Activated naive CD8-positive, alpha-beta T cell treated with anti-CD3 and anti-CD28 coated beads, Interleukin-2, amount 50 U/mL, for 16 hours (primary cell): ENCODE measurements at regions not wholly inside any gene's neighbourhood (a gene's known extent, or its start where the extent isn't known, plus 50 kb on each side); places are given as distances from the start of the nearest gene placed in this dataset.
"Not testable (repeated sequence)": the region's sequence is repeated elsewhere in the genome, so short reads cannot be mapped to it uniquely, and the experiment has no call there.

Experiments
- DNase-seq: peaks from one replicate; pipeline ENCODE4 v3.0.0-alpha.2; 2020; ENCODE audit warnings: low read depth, low spot score

GRCh38 chr20:53721445-53721963 is 127.9 kb upstream of the ZNF217 start:
- not testable (repeated sequence) for DNase-seq

DNA sequence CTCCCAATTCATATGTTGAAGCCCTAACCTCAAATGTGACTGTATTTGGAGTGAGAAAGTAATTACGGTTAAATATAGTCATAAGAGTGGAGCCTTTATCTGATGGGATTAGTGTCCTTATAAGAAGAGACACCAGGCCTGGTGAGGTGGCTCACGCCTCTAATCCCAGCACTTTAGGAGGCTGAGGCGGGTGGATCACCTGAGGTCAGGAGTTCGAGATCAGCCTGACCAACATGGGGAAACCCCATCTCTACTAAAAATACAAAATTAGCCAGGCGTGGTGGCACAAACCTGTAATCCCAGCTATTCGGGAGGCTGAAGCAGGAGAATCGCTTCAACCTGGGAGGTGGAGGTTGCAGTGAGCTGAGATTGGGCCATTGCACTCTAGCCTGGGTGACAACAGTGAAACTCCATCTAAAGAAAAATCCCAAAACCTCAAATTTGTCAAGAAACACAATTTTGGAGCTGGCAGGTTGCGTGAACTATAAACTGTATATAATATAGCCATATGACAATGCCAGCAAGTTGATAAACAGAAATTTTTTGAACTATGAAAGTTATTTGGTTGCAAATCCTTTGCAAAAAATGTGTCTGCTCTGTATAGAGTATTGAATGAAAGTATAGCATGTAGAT is 125.6 kb upstream of the ZNF217 start:
- not testable (repeated sequence) for DNase-seq

- DNase-seq: no peak
These were observed 124.7 kb upstream of the ZNF217 start for GRCh38 chr20:53718142-53719021.

DNA sequence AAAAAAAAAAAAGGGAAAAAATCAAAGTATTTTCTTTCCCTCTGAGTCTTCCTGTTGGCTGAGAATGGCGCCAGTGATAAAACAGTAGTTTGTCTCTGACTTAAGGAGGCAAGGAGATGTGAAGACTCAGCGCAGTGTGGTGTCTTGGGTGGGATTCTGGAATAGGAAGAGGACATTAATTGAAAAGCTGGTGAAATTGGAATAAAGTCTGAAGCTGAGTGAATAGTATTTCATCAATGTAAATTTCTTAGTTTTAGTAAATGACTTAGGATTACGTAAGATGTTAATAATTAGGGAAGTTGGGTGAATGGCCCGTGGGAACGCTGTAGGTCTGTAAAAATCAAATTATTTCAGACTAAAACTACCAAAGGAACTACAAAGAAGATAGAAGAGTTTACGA is 122.8 kb upstream of the ZNF217 start:
- no peak for DNase-seq

GRCh38 chr20:53714524-53714923 is 120.9 kb upstream of the ZNF217 start:
- DNase-seq: no peak

DNA sequence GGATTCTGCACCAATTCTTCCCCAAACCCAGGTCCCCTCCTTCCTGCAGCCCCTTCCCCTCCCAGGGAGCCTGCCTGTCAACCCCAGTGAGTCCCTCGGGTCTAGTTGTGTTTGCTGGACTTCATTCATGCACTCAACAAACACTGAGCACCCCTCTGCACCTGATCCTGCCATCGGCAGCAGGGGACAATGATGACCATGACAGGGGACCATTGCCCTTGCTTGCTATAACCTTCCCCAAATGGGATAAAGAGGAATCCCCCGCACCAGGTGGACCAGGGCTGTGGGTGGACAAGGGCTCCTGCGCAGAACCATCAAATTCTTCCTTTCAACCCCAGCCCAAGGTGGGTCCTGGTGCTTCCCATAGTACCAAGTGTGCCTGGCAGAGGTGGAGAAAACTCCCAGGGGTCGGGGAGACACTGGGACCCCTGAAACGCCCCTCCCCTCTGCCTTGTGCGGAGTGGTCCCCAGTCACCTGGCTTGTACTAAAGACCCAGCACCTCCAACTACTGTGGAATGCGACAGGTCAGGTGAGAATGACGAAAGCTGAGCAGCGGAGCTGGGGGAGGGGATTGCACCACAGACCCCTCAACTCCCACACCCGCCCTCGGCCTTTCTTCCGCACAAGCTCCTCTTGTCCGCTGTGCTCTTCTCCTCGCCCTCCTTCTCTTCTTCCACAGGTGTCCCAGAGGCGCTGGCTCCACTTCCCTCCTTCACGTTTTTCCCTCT is 119.9 kb upstream of the ZNF217 start:
- DNase-seq: no peak

GRCh38 chr20:53712212-53712977 is 118.8 kb upstream of the ZNF217 start:
- no peak for DNase-seq

- DNase-seq: no peak
These were observed 117.9 kb upstream of the ZNF217 start for GRCh38 chr20:53711333-53712211.

DNA sequence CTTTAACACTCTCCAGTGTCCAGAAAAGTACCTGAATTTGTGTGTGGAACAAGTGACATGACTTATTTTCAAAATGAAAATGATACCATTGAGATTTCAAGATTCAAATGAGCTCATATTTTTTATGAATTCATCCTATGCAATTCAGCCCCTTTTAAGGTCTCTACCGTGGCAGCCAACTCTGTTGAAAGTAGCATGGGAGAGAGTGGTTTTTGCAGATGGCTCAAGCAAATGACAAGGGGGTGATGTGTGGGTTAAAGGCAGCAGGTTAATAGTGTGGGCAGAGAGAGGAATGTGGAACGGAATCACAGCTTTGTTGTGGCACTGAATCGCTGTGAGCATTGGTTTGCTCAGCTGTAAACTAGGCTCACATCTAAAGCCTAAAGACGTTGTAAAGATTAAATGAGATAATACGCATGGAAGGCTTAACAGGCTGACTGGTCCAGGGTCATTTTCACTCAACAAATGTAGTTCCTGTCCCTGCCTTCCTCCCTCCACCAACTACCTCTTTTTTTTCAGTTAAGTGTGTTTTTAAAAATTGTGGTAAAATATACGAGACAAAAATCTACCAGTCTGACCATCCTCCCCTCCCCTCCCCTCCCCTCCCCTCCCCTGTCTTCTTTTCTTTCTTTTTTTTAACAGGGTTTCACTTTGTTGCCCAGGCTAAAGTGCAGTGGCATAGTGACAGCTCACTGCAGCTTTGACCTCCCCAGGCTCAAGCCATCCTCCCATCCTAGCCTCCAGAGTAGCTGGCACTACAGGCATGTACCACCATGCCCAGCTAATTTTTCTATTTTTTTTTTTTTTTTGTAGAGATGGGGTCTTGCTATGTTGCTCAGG is 114.7 kb upstream of the ZNF217 start:
- peak; percentile 39 for DNase-seq

DNA sequence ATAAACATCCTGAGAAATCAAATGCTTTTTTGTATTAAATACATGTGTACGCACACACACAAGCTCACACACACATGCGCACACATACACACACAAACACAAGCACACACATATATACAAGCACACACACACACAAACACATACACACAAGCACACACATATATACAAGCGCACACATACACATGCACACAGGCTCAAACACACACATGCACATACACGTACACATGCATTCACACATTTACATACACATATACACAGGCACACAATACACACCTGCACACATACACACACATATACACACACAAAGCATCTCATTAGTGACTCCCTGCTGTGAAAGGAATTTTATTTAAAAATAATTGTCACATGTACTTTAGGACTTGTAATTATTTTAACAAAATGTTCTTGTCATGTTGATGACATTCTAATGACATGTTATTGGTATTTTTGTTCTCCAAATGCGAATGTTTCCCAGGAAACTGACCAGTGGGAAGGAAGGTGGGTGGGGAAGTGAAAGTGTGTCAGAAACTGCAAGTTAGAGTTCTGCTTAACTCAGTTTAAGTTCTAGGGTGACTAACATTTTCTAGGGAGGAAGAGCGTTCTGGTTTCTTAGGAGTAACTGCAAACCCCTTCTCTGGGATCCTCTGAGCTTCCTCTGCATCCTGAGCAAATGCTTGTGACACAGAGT is 113.9 kb upstream of the ZNF217 start:
- DNase-seq: no peak

DNA sequence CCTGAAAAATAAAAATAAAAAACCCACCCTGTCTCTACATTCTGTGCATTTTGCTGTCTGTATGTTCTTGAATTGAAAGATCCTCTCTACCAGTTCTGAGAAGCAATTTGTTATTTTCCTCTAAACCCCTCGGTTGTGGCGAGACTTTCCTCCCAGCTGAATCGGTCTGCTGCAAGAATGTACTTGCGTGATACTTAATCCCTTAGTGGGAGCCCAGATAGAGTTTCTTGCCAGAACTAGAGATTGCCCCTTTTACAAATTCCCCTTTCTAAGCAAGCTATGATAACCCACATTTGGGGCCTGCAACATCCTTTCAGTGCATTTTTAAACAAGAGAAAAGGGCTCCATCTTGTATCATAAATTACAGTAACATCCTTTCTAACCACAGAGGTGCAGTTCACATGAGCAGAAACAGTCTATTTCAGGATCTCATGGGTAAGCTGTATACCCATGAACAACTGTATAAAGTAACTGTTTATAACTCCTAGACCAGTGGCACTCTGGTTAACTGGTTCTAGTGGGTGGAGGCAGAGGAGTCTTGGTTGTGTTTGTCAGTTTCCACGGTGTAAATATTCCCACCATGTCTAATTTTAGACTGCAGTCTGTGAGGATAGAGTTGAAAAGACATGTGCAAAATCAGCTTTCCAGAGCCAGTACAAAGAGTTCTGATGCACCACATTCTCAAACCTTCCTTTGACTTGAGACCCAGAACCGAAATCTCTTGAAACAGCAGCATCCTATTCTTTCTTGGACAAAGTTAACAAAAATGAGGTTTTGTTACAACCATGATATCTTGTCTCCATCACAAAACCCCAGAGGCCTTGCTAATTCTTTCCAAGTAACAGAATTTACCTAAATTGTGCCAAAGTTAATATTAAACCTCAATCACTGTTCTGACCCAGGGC is 113.1 kb upstream of the ZNF217 start:
- DNase-seq: no peak

- DNase-seq: no peak
These were observed 112.4 kb upstream of the ZNF217 start for GRCh38 chr20:53706008-53706465.

DNA sequence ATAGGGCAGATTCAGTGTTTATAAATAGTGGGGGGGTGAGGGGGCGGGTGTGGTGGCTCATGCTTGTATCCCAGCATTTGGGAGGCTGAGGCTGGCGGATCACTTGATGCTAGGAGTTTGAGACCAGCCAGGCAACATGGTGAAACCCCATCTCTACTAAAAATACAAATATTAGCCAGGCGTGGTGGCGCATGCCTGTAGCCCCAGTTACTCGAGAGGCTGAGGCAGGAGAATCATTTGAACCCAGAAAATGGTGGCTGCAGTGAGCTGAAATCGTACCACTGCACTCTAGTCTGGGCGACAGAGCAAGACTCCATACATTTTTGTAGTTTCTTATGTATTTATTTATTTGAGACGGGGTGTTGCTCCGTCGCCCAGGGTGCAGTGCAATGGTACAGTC is 109.0 kb upstream of the ZNF217 start:
- DNase-seq: no peak

GRCh38 chr20:53699906-53700305 is 106.3 kb upstream of the ZNF217 start:
- no peak for DNase-seq

- no peak for DNase-seq
These were observed 105.5 kb upstream of the ZNF217 start for GRCh38 chr20:53699085-53699674.

DNA sequence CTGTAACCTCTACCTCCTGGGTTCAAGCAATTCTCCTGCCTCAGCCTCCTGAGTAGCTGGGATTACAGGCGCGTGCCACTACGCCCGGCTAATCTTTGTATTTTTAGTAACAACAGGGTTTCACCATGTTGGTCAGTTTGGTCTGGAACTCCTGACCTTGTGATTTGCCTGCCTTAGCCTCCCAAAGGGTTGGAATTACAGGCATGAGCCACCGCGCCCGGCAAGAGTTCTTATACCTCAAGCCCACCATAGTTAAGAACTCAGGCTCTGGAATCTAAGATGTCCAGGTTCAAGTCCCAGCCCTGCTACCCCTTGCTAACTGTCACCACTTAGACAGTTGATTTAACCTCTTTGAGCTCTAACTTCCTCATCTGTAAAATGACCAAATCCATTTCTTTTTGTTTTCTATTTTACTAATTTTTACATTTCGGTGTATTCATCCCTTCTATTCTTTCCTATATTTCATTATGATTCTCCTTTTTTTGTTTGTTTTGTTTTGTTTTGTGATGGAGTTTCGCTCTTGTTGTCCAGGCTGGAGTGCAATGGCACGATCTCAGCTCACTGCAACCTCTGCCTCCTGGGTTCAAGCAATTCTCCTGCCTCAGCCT is 104.8 kb upstream of the ZNF217 start:
- no peak for DNase-seq
